Upper lobe of right lung (tissue), 1 donor: ENCODE measurements at regions not wholly inside any gene's neighbourhood (a gene's known extent, or its start where the extent isn't known, plus 50 kb on each side); places are given as distances from the start of the nearest gene placed in this dataset.
A peak's percentile ranks its signal among the peaks of the same experiment; 100 is the strongest.

Experiments used
- ATAC-seq: fragments of 200-7000 bp; cut with Tn5 transposase; one replicate; pipeline ENCODE4 v1.9.1; 2020; ENCODE audit warnings: mild to moderate bottlenecking, moderate library complexity
- DNase-seq: peaks from one replicate; pipeline ENCODE4 v3.0.0-alpha.2; 2020
- H3K27ac ChIP-seq: fragments of 200-600 bp; one replicate; pipeline ENCODE4 v1.8.0; 2022
- H3K27me3 ChIP-seq: fragments of 200-600 bp; one replicate; pipeline ENCODE4 v1.8.0; 2022; ENCODE audit warnings: mild to moderate bottlenecking
- H3K36me3 ChIP-seq: fragments of 200-600 bp; one replicate; pipeline ENCODE4 v1.8.0; 2022
- H3K4me1 ChIP-seq: fragments of 200-600 bp; one replicate; pipeline ENCODE4 v1.8.0; 2022
- H3K4me3 ChIP-seq: fragments of 200-600 bp; one replicate; pipeline ENCODE4 v1.8.0; 2022; ENCODE audit warnings: mild to moderate bottlenecking
- H3K9me3 ChIP-seq: fragments of 200-600 bp; one replicate; pipeline ENCODE4 v1.8.0; 2022
- CTCF ChIP-seq: fragments of 200-600 bp; IDR thresholded peaks from one replicate; pipeline ENCODE4 v1.8.0; 2022; ENCODE audit warnings: antibody characterized with exemption
- intact Hi-C: fragments of 100-400 bp; cut with DNase I; formaldehyde crosslinking; loops from one replicate; pipeline ENCODE4 v1.11.0; 2022
- donor health status: DM: no; HTN: yes; CAD: no; lungs with severe emphysema.

GRCh38 chr13:106383791-106384190 is 151.7 kb downstream of the EFNB2 start:
- no peak for DNase-seq

DNA sequence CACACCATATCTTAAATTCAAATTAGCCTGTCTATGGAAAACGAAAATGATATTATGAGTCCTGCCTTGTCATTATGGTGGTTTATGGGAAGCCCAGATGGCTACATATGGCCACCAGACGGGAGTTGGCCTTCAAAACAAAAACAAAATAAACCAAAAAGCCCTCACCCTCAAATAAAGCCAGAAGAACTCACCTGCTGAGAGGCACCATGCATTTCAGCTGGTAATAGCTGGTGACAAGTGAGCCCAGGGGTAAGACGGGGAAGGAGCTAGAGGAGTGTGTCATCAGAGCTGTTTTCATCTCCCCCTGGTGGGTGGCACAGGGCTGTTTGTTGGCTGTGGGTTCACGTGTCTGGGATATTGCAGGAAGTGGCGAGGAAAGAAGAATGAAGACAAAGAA is 152.9 kb downstream of the EFNB2 start:
- no peak overlapping the region for H3K4me3 ChIP-seq
- intact Hi-C loops, result no loop called here
- no peaks in the 10 kb centered on the region for H3K4me1 ChIP-seq
- no peak for ATAC-seq
- no peak for DNase-seq
- H3K9me3 ChIP-seq, result no peaks in the 10 kb centered on the region
- no peaks in the 10 kb centered on the region for H3K27me3 ChIP-seq
- no peak for TF ChIP-seq CTCF
- no peak overlapping the region for H3K27ac ChIP-seq
- H3K36me3 ChIP-seq, result no peaks in the 10 kb centered on the region

More at GRCh38 chr13:106383791-106384190, 151.7 kb downstream of the EFNB2 start:
- intact Hi-C loops, result no loop called here
- Histone ChIP-seq H3K27me3 (no peaks in the 10 kb centered on the region), H3K4me3 (no peak overlapping the region), H3K36me3 (no peaks in the 10 kb centered on the region), H3K4me1 (no peaks in the 10 kb centered on the region), H3K27ac (no peak overlapping the region), H3K9me3 (no peaks in the 10 kb centered on the region)
- no peak for TF ChIP-seq CTCF
- no peak for ATAC-seq

GRCh38 chr13:106381091-106381490 is 154.4 kb downstream of the EFNB2 start:
- H3K4me1 ChIP-seq, result no peaks in the 10 kb centered on the region
- intact Hi-C loops, result no loop called here
- no peaks in the 10 kb centered on the region for H3K36me3 ChIP-seq
- H3K27me3 ChIP-seq, result no peaks in the 10 kb centered on the region
- ATAC-seq (peak; percentile 60), DNase-seq (no peak)
- H3K27ac ChIP-seq, result no peak overlapping the region
- no peak overlapping the region for H3K4me3 ChIP-seq
- no peak for TF ChIP-seq CTCF
- no peaks in the 10 kb centered on the region for H3K9me3 ChIP-seq

GRCh38 chr13:106377931-106378662 is 157.4 kb downstream of the EFNB2 start:
- no peaks in the 10 kb centered on the region for H3K27me3 ChIP-seq
- TF ChIP-seq CTCF, result no peak
- no peaks in the 10 kb centered on the region for H3K9me3 ChIP-seq
- ATAC-seq (peak; percentile 58), DNase-seq (no peak)
- H3K27ac ChIP-seq, result no peak overlapping the region
- H3K36me3 ChIP-seq, result no peaks in the 10 kb centered on the region
- intact Hi-C loops, result no loop called here
- H3K4me1 ChIP-seq, result peaks cover 4% of the 10 kb centered on the region
- no peak overlapping the region for H3K4me3 ChIP-seq

- intact Hi-C loops, result no loop called here
- ATAC-seq, result no peak
- Histone ChIP-seq H3K36me3 (no peaks in the 10 kb centered on the region), H3K27ac (no peak overlapping the region), H3K9me3 (no peaks in the 10 kb centered on the region), H3K27me3 (no peaks in the 10 kb centered on the region), H3K4me1 (peaks cover 8% of the 10 kb centered on the region), H3K4me3 (no peak overlapping the region)
- no peak for DNase-seq
- no peak for TF ChIP-seq CTCF
Measured at GRCh38 chr13:106377341-106377740, 158.1 kb downstream of the EFNB2 start.
